Testis (tissue), 2 donors: ENCODE measurements at regions not wholly inside any gene's neighbourhood (a gene's known extent, or its start where the extent isn't known, plus 50 kb on each side); places are given as distances from the start of the nearest gene placed in this dataset.

Experiments
- DNase-seq: peaks from one replicate; pipeline ENCODE4 v3.0.0-alpha.2; 2019
- H3K27ac ChIP-seq, 2 donors: fragments of 200-600 bp; sonication (generic); one replicate each; pipeline ENCODE4 v1.5.1; 2019
- H3K27me3 ChIP-seq: fragments of 200-600 bp; sonication (generic); one replicate; pipeline ENCODE4 v1.5.1; 2019
- H3K36me3 ChIP-seq: fragments of 200-600 bp; sonication (generic); one replicate; pipeline ENCODE4 v1.5.1; 2017; ENCODE audit warnings: low read depth; ENCODE audit errors: missing control alignments
- H3K4me1 ChIP-seq: fragments of 200-600 bp; sonication (generic); one replicate; pipeline ENCODE4 v1.5.1; 2019
- H3K4me3 ChIP-seq, 2 donors: fragments of 200-600 bp; sonication (generic); one replicate each; pipeline ENCODE4 v1.5.1; 2017 to 2019
- H3K9me3 ChIP-seq: fragments of 200-600 bp; sonication (generic); one replicate; pipeline ENCODE4 v1.5.1; 2017
- CTCF ChIP-seq, 3 experiments: fragments of 450-650 bp in 2 of 3; fragments of 200-600 bp in 1 of 3; sonication (generic) in 1 of 3; IDR thresholded peaks; one replicate each; pipeline ENCODE4 v1.5.1; 2016 to 2019; ENCODE audit warnings: antibody characterized with exemption in 3 of 3, mild to moderate bottlenecking in 2 of 3, moderate library complexity in 1 of 3
- POLR2A ChIP-seq: fragments of 450-650 bp; IDR thresholded peaks from one replicate; pipeline ENCODE4 v1.6.1; 2017; ENCODE audit warnings: antibody characterized with exemption, mild to moderate bottlenecking, moderate library complexity
- WGBS, 2 donors: methylation state at CpG; one replicate each; pipeline ENCODE4 v1.1.5; 2018; 5-methylcytosine and 5-hydroxymethylcytosine counted together
- intact Hi-C: fragments of 100-400 bp; cut with DNase I; formaldehyde crosslinking; loops from one replicate; pipeline ENCODE4 v1.15.1; 2023; ENCODE audit warnings: low total_unique reads

DNA sequence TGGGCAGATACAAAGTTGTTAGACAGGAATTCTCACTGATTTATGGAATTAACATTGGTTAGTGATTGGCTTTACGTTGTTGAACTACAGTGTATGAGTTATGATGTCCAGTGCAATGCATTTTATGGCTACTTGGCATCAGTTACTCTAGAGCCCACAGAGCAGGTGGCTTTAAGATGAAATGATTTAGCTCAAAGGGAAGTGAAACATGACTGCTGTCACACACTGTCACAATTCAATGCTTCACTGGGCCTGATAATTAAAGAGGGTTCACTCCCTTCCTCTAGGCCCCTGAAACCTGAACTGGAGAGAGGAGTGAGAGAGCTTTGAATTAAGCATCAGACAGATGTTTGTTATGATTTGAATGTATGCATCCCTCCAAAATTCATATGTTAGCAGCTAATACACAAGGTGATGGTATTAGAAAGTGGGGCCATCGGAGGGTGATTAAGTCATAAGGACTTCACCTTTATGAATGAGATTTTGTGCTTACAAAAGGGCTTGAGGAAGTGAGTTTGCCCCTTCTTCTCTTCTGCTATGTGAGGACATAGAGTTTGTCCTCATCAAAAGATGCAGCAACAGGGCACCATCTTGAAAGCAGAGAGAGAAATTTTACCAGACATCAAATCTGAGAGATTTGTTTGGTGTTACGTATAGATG lies 175.8 kb upstream of the GRIN2B start:
- no peaks in the 10 kb centered on the region for H3K4me1 ChIP-seq
- 76 to 85% methylated on average over 3 of the region's 3 CpGs for WGBS, 2 donors
- H3K4me3 ChIP-seq = no peak overlapping the region
- H3K9me3 ChIP-seq = no peaks in the 10 kb centered on the region
- no peak for DNase-seq
- intact Hi-C loops = no loop called here
- H3K27me3 ChIP-seq = no peaks in the 10 kb centered on the region
- H3K27ac ChIP-seq = no peak overlapping the region
- TF ChIP-seq POLR2A (no peak), CTCF (IDR thresholded peaks at IDR 0.05) (no peak)
- no peaks in the 10 kb centered on the region for H3K36me3 ChIP-seq

- TF ChIP-seq CTCF (IDR thresholded peaks at IDR 0.05) = no peak
- no peak for TF ChIP-seq POLR2A
- no peaks in the 10 kb centered on the region for H3K36me3 ChIP-seq
- WGBS, 2 donors = 93% methylated on average over 8 of the region's 8 CpGs
- no peaks in the 10 kb centered on the region for H3K27me3 ChIP-seq
- H3K4me3 ChIP-seq = no peak overlapping the region
- intact Hi-C loops = loop anchor here (10.0 kb wide), 1 partner anchor 299 kb away; no protein-coding TSS in a partner anchor
- no peak overlapping the region for H3K27ac ChIP-seq
- no peaks in the 10 kb centered on the region for H3K4me1 ChIP-seq
- no peaks in the 10 kb centered on the region for H3K9me3 ChIP-seq
- no peak for DNase-seq
Measured at GRCh38 chr12:14164266-14164665, 182.9 kb upstream of the GRIN2B start.

DNA sequence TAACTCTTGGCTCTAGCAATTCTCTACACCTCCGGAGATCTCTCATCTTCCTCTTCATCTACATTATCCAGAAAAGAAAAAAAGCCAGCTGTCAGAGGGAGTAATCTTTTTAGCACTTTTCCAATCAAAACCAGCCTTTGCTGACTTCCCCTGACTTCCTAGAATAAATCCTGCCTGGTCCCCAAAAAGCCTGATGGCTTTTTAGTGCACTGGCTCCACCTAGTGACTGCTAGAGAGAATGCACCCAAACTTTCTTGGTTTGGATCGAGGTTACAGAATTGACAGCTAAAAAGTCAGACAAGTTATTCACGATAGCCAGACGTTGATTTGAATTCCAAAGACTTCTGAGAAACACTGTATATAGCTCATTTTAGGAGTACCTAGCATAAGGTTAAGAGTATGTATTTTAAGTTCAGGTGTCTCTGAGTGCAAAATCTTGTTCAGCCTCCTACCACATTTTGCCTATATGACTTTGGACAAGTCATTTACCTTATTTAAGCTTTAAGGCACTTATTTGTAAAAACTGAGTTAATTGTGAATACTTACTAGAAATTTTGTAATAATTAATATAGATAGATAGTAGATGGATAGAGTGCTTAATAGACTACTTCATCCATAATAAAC lies 185.7 kb upstream of the GRIN2B start:
- Histone ChIP-seq H3K27ac (no peak overlapping the region), H3K36me3 (no peaks in the 10 kb centered on the region), H3K4me1 (no peaks in the 10 kb centered on the region), H3K27me3 (no peaks in the 10 kb centered on the region), H3K9me3 (no peaks in the 10 kb centered on the region), H3K4me3 (no peak overlapping the region)
- intact Hi-C loops = loop anchor here (10.0 kb wide), 1 partner anchor 302 kb away; no protein-coding TSS in a partner anchor
- 3% methylated on average over 4 of the region's 4 CpGs for WGBS, 2 donors
- peak; percentile 47 for DNase-seq
- TF ChIP-seq CTCF (IDR thresholded peaks at IDR 0.05) (peak; percentile 66 to 89 (median 81)), POLR2A (no peak)

GRCh38 chr12:14169281-14169680 lies 187.9 kb upstream of the GRIN2B start:
- intact Hi-C loops = loop anchor here (10.0 kb wide), 1 partner anchor 304 kb away; no protein-coding TSS in a partner anchor
- no peak for DNase-seq
- no peaks in the 10 kb centered on the region for H3K36me3 ChIP-seq
- no peak overlapping the region for H3K4me3 ChIP-seq
- 47 to 52% methylated on average over 3 of the region's 3 CpGs for WGBS, 2 donors
- H3K9me3 ChIP-seq = no peaks in the 10 kb centered on the region
- H3K27me3 ChIP-seq = no peaks in the 10 kb centered on the region
- H3K27ac ChIP-seq = no peak overlapping the region
- no peak for TF ChIP-seq POLR2A
- no peak for TF ChIP-seq CTCF (IDR thresholded peaks at IDR 0.05)
- H3K4me1 ChIP-seq = no peaks in the 10 kb centered on the region
